ENCODE measurements at regions not wholly inside any gene's neighbourhood (a gene's known extent, or its start where the extent isn't known, plus 50 kb on each side); places are given as distances from the start of the nearest gene placed in this dataset.

DNA sequence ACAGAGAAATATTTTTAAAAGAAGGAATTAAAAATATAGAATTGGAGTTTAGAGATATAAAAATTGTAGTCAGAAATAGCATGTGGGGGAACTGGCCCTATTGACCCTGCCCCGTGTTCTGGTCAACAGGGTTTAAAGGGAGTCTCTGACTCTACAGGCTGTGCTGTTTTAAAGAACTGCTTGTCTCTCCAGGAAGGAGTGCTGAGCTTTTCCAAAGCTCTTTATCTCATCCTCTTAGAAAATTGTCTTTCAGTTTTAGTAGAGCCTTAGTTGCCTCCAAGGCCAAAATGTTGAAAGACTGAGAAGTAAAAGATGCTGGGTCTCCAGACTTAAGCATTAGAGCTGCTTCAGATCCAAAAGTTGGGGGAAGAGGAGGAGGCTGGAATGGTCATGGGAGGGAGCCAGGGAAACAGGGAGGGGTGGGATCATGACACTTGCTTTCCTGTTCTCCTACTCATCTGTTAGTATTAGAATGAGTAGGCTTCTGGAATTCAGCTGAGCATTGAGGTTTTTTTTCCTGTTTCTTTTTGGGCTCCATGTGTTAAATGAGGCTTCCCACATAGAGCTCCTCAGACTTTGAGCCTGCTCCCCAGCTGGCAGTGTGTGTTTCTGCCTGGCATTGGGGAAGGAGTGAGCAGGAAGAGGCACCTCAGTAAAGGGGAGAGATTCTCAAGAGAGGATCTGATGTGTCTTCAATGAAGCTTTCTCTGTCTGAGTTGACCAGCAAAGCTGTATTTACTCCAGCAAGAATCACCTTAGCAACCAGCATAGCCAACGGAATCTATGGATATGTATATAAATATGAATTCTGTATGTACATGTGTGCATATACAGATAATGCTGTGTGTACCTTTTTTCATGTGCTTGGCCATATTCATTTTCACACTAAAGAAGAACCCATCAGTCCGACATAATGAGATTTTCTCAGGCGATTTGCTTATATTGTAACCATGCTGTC is 186.8 kb upstream of the FBXO11 start:
- H3K4me1 Mint-ChIP-seq, result peaks cover 10% of the 10 kb centered on the region
- ATAC-seq (no peak), DNase-seq (ENCODE audit: low spot score) (no peak)
- Histone ChIP-seq H3K4me3 (no peak overlapping the region), H3K27ac (ENCODE audit: low read depth) (no peak overlapping the region), H3K27me3 (ENCODE audit: insufficient read depth) (no peaks in the 10 kb centered on the region), H3K4me2 (no peak overlapping the region), H3K79me2 (replicated peaks; ENCODE audit: insufficient read depth) (no peaks in the 10 kb centered on the region), H3F3A (replicated peaks; ENCODE audit: low read depth) (no peaks in the 10 kb centered on the region), H4K20me1 (replicated peaks; ENCODE audit: insufficient read depth) (no peaks in the 10 kb centered on the region), H3K9me2 (ENCODE audit: insufficient read depth) (0 out of 2 replicates have a peak, but pooled peaks cover 9% of the 10 kb centered on the region), H3K4me1 (ENCODE audit: insufficient read depth) (no peaks in the 10 kb centered on the region), H2AFZ (no peak overlapping the region), H3K36me3 (ENCODE audit: insufficient read depth) (peaks cover 15% of the 10 kb centered on the region)
- H3K27me3 Mint-ChIP-seq (ENCODE audit: insufficient read depth, low read depth, poor library complexity), result no peaks in the 10 kb centered on the region
- TF ChIP-seq, protein P1, sequence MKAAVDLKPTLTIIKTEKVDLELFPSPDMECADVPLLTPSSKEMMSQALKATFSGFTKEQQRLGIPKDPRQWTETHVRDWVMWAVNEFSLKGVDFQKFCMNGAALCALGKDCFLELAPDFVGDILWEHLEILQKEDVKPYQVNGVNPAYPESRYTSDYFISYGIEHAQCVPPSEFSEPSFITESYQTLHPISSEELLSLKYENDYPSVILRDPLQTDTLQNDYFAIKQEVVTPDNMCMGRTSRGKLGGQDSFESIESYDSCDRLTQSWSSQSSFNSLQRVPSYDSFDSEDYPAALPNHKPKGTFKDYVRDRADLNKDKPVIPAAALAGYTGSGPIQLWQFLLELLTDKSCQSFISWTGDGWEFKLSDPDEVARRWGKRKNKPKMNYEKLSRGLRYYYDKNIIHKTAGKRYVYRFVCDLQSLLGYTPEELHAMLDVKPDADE (IDR thresholded peaks at IDR 0.05), result no peak
- no peak for TF ChIP-seq JUNB (IDR thresholded peaks at IDR 0.05; ENCODE audit: unreplicated experiment)
- no peak for TF ChIP-seq ZNF114 (CRISPR knock-in tag; IDR thresholded peaks at IDR 0.05)
- no peak for TF ChIP-seq NANOG (IDR thresholded peaks at IDR 0.05; ENCODE audit: borderline replicate concordance)
- TF ChIP-seq, protein P2, sequence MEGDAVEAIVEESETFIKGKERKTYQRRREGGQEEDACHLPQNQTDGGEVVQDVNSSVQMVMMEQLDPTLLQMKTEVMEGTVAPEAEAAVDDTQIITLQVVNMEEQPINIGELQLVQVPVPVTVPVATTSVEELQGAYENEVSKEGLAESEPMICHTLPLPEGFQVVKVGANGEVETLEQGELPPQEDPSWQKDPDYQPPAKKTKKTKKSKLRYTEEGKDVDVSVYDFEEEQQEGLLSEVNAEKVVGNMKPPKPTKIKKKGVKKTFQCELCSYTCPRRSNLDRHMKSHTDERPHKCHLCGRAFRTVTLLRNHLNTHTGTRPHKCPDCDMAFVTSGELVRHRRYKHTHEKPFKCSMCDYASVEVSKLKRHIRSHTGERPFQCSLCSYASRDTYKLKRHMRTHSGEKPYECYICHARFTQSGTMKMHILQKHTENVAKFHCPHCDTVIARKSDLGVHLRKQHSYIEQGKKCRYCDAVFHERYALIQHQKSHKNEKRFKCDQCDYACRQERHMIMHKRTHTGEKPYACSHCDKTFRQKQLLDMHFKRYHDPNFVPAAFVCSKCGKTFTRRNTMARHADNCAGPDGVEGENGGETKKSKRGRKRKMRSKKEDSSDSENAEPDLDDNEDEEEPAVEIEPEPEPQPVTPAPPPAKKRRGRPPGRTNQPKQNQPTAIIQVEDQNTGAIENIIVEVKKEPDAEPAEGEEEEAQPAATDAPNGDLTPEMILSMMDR (conservative IDR thresholded peaks at IDR 0.05; ENCODE audit: low read depth in 2 of 2), result no peak
- TF ChIP-seq EZH2 (IDR thresholded peaks at IDR 0.05; ENCODE audit: low read depth, unreplicated experiment), result no peak
- TF ChIP-seq CREB1 (CRISPR knock-in tag; IDR thresholded peaks at IDR 0.05; ENCODE audit: low read depth), result no peak
- no peak for TF ChIP-seq EZH2phosphoT487 (IDR thresholded peaks at IDR 0.05; ENCODE audit: unreplicated experiment)
- TF ChIP-seq, protein P3, sequence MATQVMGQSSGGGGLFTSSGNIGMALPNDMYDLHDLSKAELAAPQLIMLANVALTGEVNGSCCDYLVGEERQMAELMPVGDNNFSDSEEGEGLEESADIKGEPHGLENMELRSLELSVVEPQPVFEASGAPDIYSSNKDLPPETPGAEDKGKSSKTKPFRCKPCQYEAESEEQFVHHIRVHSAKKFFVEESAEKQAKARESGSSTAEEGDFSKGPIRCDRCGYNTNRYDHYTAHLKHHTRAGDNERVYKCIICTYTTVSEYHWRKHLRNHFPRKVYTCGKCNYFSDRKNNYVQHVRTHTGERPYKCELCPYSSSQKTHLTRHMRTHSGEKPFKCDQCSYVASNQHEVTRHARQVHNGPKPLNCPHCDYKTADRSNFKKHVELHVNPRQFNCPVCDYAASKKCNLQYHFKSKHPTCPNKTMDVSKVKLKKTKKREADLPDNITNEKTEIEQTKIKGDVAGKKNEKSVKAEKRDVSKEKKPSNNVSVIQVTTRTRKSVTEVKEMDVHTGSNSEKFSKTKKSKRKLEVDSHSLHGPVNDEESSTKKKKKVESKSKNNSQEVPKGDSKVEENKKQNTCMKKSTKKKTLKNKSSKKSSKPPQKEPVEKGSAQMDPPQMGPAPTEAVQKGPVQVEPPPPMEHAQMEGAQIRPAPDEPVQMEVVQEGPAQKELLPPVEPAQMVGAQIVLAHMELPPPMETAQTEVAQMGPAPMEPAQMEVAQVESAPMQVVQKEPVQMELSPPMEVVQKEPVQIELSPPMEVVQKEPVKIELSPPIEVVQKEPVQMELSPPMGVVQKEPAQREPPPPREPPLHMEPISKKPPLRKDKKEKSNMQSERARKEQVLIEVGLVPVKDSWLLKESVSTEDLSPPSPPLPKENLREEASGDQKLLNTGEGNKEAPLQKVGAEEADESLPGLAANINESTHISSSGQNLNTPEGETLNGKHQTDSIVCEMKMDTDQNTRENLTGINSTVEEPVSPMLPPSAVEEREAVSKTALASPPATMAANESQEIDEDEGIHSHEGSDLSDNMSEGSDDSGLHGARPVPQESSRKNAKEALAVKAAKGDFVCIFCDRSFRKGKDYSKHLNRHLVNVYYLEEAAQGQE (IDR thresholded peaks at IDR 0.05; ENCODE audit: unreplicated experiment), result no peak
- TF ChIP-seq ZNF331 (CRISPR knock-in tag; IDR thresholded peaks at IDR 0.05; ENCODE audit: low read depth), result no peak
- TF ChIP-seq STAT1 (IDR thresholded peaks at IDR 0.05; ENCODE audit: unreplicated experiment), result no peak
- TF ChIP-seq, protein P4, sequence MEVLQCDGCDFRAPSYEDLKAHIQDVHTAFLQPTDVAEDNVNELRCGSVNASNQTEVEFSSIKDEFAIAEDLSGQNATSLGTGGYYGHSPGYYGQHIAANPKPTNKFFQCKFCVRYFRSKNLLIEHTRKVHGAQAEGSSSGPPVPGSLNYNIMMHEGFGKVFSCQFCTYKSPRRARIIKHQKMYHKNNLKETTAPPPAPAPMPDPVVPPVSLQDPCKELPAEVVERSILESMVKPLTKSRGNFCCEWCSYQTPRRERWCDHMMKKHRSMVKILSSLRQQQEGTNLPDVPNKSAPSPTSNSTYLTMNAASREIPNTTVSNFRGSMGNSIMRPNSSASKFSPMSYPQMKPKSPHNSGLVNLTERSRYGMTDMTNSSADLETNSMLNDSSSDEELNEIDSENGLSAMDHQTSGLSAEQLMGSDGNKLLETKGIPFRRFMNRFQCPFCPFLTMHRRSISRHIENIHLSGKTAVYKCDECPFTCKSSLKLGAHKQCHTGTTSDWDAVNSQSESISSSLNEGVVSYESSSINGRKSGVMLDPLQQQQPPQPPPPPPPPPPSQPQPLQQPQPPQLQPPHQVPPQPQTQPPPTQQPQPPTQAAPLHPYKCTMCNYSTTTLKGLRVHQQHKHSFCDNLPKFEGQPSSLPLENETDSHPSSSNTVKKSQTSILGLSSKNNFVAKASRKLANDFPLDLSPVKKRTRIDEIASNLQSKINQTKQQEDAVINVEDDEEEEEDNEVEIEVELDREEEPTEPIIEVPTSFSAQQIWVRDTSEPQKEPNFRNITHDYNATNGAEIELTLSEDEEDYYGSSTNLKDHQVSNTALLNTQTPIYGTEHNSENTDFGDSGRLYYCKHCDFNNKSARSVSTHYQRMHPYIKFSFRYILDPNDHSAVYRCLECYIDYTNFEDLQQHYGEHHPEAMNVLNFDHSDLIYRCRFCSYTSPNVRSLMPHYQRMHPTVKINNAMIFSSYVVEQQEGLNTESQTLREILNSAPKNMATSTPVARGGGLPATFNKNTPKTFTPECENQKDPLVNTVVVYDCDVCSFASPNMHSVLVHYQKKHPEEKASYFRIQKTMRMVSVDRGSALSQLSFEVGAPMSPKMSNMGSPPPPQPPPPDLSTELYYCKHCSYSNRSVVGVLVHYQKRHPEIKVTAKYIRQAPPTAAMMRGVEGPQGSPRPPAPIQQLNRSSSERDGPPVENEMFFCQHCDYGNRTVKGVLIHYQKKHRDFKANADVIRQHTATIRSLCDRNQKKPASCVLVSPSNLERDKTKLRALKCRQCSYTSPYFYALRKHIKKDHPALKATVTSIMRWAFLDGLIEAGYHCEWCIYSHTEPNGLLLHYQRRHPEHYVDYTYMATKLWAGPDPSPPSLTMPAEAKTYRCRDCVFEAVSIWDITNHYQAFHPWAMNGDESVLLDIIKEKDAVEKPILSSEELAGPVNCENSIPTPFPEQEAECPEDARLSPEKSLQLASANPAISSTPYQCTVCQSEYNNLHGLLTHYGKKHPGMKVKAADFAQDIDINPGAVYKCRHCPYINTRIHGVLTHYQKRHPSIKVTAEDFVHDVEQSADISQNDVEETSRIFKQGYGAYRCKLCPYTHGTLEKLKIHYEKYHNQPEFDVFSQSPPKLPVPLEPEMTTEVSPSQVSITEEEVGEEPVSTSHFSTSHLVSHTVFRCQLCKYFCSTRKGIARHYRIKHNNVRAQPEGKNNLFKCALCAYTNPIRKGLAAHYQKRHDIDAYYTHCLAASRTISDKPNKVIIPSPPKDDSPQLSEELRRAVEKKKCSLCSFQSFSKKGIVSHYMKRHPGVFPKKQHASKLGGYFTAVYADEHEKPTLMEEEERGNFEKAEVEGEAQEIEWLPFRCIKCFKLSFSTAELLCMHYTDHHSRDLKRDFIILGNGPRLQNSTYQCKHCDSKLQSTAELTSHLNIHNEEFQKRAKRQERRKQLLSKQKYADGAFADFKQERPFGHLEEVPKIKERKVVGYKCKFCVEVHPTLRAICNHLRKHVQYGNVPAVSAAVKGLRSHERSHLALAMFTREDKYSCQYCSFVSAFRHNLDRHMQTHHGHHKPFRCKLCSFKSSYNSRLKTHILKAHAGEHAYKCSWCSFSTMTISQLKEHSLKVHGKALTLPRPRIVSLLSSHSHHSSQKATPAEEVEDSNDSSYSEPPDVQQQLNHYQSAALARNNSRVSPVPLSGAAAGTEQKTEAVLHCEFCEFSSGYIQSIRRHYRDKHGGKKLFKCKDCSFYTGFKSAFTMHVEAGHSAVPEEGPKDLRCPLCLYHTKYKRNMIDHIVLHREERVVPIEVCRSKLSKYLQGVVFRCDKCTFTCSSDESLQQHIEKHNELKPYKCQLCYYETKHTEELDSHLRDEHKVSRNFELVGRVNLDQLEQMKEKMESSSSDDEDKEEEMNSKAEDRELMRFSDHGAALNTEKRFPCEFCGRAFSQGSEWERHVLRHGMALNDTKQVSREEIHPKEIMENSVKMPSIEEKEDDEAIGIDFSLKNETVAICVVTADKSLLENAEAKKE (CRISPR knock-in tag; IDR thresholded peaks at IDR 0.05), result no peak
- TF ChIP-seq POLR2AphosphoS5 (IDR thresholded peaks at IDR 0.05; ENCODE audit: low read depth), result no peak
- peaks cover 30% of the 10 kb centered on the region; the same call in 2 of the 3 replicates for H3K36me3 Mint-ChIP-seq (ENCODE audit: low read depth)
- H3K27ac Mint-ChIP-seq, result no peak overlapping the region
- H3K9me3 Mint-ChIP-seq, result peaks cover 8% of the 10 kb centered on the region; the same call in 2 of the 3 replicates
- no peak overlapping the region for H3K4me3 Mint-ChIP-seq

Measured in GM23338 (cell line).